ENCODE measurements at regions not wholly inside any gene's neighbourhood (a gene's known extent, or its start where the extent isn't known, plus 50 kb on each side); places are given as distances from the start of the nearest gene placed in this dataset.

DNA sequence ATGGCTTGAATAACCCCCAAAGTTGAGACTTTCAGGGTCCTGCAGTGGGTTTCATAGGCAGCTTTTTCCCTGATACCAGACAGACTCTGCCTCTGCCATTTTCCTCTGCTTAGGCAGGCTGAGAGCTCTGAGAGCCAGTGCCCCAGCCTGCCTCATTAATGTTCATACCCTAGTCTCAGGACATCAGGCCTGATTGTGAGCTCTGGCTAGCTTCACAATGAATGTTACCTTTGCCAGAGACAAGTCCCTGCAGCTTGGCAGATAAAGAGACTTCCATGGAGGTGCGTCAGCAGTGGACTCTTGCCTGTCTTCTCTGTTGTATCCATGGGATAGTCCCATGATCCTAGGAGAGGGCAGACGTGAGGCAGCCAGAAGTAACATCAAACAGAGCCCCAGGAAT lies 333.5 kb upstream of the TSPY4 start:
- TF ChIP-seq, protein P1, sequence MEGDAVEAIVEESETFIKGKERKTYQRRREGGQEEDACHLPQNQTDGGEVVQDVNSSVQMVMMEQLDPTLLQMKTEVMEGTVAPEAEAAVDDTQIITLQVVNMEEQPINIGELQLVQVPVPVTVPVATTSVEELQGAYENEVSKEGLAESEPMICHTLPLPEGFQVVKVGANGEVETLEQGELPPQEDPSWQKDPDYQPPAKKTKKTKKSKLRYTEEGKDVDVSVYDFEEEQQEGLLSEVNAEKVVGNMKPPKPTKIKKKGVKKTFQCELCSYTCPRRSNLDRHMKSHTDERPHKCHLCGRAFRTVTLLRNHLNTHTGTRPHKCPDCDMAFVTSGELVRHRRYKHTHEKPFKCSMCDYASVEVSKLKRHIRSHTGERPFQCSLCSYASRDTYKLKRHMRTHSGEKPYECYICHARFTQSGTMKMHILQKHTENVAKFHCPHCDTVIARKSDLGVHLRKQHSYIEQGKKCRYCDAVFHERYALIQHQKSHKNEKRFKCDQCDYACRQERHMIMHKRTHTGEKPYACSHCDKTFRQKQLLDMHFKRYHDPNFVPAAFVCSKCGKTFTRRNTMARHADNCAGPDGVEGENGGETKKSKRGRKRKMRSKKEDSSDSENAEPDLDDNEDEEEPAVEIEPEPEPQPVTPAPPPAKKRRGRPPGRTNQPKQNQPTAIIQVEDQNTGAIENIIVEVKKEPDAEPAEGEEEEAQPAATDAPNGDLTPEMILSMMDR (conservative IDR thresholded peaks at IDR 0.05; ENCODE audit: low read length), result no peak
- TF ChIP-seq EZH2phosphoT487 (IDR thresholded peaks at IDR 0.05; ENCODE audit: borderline replicate concordance, low read depth, low read length), result no peak
